GM21447 (cell line): ENCODE measurements at regions not wholly inside any gene's neighbourhood (a gene's known extent, or its start where the extent isn't known, plus 50 kb on each side); places are given as distances from the start of the nearest gene placed in this dataset.
"Not testable (repeated sequence)": the region's sequence is repeated elsewhere in the genome, so short reads cannot be mapped to it uniquely, and the experiment has no call there.

Experiments
- ATAC-seq: cut with Tn5 transposase; IDR thresholded peaks from one replicate; pipeline ENCODE4 v1.9.1; 2021; ENCODE audit not compliant: unreplicated experiment

DNA sequence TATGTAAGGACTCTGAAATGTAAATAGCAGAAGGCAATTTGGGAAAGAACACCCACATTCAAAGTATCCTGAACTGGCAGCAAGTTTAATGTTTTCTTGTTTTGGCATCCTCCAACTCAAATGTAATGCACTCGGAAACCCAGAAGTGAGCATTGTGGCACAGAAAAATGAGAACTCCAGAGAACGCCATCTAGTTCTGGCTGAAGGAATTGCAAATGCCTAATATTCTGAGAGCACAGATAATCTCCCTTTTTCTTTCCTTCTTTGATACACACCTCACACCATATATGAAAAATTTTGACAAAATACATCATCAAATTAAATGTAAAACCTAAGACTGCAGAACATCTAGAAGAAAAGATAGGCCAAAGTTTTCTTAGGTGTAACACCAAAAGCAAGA is 52.1 kb downstream of the PWWP3B start:
- no peak for ATAC-seq

DNA sequence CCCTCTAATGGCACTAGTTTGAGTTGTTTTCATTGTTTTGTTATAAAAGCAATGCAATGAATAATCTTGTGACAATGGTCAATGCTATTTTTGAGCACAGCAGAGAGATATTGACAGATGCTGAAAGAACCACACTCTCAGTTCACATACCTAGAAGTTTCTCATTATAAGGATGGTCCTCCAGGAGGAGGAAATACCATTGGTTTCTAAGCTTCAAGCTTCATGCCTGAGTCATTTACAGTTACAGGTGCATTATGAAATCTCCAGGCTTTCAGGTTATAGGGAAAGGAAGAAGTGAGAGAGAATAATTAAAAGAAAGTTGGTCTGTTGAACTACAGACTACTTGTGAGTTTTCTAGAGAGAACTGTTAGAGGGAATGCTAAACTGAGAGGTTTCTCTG is 75.3 kb downstream of the PWWP3B start:
- ATAC-seq, result no peak

DNA sequence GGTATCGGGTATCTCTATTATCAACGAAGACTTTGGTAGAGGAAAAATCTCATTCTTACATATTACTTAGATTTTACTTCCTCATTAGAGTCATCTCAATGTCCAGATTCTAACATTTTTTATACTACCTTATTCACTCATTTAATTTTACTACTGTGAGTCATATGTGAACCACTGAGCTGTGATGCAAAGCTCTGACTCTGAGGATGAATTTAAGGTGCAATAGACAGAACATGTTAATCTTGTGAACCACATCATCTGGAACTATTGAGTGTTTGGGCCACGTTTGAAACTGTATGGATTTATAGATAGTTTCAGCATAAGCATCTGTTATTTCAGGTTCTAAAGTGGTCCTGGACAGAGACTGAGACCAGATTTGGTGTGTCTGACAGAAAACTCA is 78.4 kb downstream of the PWWP3B start:
- no peak for ATAC-seq

DNA sequence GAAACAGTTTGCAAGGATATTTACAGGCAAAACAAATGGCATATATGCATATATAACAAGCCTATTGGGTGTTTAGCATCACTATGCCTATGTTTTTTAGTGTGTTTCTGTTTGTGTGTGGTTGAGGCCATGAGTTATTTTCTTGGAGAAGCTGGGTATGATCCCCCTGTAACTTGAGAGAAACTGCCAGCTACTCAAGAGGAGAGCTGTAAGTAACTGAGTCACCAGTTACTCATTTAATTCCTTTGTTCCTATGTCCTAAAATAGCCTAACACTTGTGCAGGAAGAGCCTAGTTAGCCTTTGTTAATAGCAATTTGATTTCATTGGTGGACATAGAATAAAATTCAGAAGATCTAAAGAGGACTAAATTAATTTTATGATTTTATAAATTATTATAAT is 79.1 kb downstream of the PWWP3B start:
- ATAC-seq, result no peak

DNA sequence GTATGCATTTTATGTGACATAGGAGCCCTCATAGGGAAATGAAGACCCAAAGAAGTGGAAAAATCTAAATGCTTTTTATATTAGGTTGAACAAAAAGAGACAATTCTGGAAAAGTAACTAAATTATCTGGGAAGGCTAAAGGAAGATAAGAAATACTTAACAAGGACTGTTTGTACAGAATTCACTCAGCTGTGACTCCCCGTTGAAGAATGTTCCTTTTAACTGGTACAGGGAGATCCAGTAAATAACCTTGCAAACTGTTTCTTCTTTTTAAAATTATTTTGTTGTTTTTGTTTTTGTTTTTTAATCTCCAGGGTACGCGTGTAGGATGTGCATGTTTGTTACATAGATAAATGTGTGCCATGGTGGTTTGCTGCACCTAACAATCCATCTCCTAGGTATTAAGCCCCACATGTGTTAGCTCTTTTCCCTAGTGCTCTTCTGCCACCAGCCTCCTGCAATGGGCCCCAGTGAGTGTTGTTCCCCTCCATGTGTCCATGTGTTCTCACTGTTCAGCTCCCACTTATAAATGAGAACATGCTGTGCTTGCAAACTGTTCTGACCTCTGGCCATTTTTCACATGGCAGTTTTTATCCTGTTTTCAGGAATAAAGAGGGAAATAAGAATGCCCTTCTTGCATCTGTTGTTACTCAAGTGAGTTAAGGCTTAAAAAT is 81.7 kb downstream of the PWWP3B start:
- no peak for ATAC-seq

DNA sequence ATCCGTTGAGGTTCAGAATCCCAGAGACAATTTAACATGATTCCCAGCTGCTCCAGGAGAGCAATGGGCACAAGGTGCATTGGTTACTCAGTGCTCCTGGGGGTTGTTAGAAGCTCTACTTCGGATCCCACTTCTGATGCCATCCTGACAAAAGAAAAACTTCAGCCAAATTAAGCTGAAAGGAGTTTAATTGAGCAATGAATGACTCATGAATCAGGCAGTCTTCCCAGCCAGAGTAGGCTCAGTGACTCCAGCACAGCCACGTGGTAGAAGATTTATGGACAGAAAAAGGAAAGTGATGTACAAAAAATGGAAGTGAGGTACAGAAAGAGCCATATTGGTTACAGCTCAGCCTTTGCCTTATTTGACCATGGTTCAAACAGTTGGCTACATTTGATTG is 95.7 kb downstream of the PWWP3B start:
- no peak for ATAC-seq

DNA sequence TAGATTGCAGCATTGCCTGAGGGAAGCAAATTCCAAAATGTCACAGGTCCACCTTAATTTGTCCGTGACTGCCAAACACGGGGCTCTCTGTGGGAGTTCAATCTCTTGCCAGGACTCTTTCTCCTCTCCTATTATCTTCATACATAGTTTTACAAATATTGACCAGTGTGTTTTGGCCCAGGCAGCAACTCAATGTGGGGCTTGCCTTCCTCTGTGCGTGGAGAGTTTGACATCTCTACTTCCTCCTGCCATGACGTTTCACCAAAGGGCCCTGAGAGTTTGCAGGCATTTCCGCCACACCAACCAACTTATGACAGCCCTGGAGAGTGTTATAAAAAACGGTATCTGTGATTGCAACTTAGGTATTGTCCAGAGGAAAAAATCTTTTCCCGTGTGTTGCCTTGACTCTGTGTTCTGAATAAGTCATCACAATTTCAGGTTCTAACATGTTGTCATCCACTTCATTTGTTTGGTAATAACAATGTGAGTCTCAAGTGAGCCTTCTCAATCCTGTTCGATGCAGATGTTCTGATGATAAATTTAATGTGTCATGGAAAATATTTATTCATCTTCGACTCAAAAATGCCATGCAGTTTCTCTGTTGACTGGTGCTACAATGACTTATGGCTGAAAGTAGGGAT is 106.0 kb downstream of the PWWP3B start:
- ATAC-seq, result not testable (repeated sequence)

DNA sequence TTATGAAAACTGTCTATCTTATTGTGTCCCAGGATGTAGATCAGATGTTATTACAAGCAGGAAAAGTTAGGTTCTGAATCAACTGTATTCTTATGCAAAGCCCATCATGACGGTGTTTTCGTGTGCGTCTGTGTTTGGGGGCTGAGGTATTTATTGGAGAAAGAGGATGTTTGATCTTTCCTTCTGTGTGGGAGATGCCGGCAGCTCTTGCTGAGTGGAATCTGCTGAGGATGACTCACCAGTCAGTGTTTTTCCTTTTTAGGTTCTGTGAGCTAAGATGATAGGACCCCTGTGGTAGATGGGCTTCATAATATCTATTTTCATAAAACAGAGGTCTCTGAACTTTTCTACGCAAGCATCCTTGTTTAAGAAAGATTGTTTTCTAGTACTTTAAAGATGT is 107.1 kb downstream of the PWWP3B start:
- ATAC-seq, result not testable (repeated sequence)

DNA sequence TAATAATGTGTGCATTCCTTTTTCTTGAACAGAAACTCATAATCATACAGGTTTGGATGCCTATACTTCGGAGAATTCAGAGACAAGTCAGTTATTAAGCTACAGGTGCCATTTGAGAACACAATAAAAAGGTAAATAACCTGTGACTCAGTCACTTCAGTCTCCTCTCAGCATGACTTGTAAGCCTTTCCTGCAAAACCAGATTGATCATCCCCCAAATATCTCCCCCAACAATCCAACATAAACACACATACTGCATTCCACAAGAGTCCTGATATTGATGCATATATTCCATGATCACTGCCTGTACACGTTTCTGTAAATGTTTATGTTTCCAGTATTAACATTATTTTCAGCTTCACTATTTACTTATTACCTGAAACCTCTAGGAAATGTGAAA is 110.8 kb downstream of the PWWP3B start:
- ATAC-seq, result no peak

DNA sequence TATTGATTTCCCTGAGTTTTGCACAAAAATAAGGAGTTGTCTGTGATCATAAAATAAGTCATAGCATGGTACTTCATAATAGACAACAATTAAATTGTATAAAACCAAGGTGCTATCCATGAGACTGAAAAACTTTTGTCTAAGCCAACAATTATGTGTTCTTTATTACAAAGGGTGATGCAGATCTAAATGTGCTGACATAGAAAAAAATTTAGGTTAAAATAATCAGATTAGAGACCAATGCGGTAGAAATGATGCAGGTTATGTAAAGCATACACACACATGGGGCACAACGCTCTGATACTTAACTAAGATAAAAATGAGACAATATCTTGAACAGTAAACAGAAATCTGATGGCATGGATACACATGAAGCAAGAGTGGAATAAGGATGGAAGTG is 113.3 kb downstream of the PWWP3B start:
- no peak for ATAC-seq

DNA sequence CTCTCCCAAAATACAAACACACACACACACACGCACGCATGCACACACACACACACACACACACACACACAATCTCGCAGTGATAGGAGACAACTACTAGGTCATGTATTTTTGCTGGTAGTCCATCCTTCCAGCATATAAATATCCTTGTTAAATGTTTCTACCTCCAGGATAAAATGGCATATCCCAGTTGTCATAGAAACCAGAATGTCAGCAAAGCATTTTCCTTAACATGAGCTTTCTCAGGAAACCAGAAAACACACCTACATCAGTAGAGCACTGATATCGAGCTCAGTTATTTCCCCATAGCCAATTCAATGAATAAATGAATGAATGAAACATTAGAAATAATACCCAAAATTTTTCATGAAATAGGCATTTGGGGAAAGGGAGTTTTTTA is 115.7 kb downstream of the PWWP3B start:
- no peak for ATAC-seq

DNA sequence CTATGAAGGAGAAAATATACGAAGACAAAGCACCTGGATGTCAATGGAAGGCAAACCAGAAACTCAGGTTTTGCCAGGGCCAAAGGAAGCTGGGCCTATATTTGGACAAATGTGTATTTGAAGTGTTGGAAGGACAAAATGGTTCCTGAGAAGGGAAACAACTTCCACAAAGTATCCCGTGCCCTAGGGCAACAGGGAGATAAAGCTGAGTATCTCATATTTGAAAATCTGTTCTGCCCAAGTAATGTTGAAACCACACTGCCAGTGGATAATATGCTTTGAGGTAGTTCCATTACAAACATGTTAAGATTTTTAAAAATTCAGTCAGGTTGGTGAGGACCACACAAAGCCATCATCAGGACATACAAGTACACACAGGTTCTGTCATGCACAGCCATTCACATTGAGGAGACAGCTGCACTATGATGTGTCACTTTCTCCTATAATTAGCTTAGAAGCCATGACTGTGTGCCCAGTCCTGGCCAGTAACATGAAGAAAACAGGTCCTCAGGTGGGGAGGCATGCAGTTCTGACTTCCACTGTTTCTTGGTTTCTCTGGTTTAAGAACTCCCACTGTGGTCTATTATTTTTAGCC is 116.4 kb downstream of the PWWP3B start:
- no peak for ATAC-seq

DNA sequence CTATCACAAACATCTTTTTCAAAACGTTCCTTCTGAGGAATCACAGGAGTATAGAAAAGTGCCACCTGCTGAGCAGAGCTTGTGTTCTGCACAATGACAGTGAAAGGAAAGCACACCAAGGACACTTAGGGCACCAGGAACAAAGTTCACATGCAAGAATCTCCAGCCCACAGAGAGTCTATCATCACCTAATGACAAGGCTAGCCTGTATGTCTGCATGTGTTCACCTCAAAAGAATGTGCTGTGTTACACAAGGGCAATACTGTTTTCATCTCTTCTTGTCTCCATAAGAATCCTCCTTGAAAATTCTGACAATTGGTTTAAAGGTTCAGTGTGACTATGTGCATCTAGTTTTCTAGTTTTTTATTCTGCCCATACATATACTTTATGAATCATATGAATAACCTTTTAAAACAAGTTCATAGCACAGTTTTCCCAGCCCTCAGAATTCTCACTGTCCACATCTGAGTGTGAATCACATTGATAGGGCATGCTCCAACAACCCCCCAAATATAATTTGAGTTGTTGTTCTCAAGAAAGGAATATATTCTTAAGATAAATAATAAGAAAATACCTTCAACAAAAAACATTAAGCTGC is 118.0 kb downstream of the PWWP3B start:
- no peak for ATAC-seq

DNA sequence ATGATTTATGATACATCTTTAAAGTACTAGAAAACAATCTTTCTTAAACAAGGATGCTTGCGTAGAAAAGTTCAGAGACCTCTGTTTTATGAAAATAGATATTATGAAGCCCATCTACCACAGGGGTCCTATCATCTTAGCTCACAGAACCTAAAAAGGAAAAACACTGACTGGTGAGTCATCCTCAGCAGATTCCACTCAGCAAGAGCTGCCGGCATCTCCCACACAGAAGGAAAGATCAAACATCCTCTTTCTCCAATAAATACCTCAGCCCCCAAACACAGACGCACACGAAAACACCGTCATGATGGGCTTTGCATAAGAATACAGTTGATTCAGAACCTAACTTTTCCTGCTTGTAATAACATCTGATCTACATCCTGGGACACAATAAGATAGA is 122.7 kb downstream of the PWWP3B start:
- ATAC-seq, result not testable (repeated sequence)

DNA sequence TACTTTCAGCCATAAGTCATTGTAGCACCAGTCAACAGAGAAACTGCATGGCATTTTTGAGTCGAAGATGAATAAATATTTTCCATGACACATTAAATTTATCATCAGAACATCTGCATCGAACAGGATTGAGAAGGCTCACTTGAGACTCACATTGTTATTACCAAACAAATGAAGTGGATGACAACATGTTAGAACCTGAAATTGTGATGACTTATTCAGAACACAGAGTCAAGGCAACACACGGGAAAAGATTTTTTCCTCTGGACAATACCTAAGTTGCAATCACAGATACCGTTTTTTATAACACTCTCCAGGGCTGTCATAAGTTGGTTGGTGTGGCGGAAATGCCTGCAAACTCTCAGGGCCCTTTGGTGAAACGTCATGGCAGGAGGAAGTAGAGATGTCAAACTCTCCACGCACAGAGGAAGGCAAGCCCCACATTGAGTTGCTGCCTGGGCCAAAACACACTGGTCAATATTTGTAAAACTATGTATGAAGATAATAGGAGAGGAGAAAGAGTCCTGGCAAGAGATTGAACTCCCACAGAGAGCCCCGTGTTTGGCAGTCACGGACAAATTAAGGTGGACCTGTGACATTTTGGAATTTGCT is 123.8 kb downstream of the PWWP3B start:
- ATAC-seq, result not testable (repeated sequence)

DNA sequence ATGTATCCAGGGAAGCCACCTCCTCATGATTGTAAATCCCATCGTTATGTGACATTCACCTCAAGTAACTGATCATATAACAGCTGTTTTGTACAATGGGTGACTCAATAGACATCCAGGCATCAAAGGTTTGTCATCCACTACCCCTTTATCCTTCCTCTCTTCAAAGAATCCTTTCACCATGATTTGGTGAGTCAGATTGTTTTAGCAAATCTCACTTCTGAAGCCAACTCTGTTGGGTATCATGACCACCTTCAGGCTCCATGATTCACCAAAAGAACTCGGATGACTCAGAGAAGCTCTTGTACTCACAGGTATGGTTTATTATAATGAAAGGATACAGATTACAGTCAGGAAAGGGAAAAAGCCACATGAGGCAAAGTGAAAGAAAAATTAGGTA is 132.1 kb downstream of the PWWP3B start:
- no peak for ATAC-seq

DNA sequence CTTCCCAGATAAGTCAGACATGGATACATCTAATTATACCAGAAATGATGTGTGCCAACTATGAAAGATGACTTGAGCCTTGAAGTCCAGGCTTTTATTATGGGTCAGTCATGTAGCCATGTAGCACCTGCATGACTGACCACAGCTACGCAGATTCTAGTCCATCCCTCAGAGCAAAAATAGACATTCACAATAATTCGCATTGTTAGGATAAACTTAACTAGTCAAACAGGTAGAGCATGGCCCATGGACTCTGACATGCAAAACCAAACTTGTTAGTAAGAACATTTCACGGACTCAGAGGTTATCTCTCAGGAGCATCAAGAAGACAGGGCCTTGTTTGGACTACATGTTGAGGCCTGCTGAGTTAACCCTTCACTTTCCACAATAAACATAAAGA is 132.6 kb downstream of the PWWP3B start:
- ATAC-seq, result no peak

DNA sequence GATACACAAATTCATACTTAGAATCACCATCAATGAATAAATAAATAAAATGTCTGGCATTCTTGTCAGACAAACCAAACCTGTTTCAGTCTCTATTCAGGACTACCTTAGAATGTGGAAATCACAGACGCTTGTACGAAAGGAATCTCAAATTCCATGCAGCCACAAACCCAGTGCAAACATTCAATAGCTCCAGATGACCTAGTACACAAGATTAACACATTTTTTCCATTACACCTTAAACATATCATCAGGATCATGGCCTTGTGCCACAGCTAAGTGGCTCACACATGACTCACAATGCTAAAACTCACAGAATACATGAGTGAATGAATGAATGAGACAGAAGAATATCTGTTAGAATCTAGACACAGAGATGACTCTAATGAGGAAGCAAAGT is 134.2 kb downstream of the PWWP3B start:
- ATAC-seq, result no peak

DNA sequence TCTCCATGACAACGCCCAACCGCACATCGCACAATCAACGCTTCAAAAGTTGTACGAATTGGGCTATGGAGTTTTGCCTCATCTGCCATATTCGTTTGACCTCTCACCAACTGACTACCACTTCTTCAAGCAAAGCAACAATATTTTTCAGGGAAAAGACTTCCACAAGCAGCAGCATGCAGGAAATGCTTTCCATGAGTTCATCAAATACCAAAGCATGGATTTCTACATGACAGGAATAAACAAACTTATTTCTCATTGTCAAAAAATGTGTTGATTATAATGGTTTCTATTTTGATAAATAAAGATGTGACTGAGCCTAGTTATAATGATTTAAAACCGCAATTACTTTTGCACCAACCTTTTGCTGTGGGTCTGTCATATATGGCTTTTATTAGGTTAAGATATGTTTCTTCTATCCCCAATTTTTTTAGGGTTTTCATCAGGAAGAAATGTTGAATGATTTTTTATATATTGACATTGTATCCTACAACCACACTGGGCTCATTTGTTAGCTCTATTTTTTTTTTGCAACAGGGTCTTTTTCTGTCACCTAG is 138.4 kb downstream of the PWWP3B start:
- no peak for ATAC-seq

DNA sequence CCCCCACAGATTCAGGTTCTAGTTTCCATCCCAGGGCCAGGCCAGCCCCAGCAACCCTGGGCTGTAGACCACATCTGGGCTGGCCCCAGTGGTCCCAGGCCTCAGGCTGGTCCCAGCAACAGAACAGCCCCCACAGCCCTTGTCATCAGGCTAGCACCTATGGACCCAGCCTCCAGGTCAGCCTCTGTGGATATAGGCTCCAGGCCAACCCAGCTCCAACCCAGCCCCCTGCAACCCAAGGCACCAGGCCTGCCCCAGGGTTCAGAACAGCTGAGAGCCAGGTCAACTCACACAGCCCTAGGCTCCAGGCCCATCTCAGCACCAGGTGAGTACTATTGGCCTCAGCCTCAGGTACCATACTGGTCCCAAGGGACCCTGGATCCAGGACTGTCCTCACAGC is 155.3 kb downstream of the PWWP3B start:
- ATAC-seq, result no peak

DNA sequence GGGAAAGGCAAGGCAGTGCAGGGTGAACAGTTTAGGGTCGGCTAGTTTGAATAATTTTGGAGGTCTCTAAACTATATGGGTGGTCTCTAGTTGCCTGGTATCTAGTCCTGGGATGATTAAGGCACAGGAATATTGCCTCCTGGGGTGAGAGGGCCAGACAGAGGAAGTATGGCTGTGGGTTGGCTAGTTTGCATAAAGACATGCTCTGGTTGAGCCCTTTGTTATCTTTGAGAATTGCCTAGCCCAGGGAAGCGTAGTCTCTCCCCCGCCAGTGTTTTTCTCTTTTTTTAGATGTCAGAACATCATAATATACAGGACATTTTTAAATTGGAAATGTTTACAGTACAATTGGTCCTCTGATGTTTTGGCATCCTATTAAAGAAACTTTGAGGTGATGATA is 163.5 kb downstream of the PWWP3B start:
- ATAC-seq, result no peak

DNA sequence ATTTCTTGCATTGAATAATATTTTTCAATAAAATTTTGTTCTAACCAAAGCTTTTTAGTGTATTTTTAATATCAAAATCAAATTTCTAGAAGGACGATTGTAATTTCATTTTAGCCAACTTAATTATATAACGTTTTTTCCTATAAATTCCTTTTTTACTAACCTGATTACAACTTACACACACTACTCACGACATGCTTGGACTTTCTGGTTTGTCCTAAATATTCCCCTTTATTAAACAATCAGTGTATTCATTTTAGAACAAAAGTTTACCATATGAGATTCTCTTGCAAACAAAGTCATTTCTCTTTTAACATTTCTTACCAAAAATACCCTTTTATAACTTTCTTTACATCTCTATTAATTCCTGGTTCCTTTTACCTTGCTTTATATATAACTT is 173.7 kb downstream of the PWWP3B start:
- ATAC-seq, result no peak
